ENCODE measurements at regions not wholly inside any gene's neighbourhood (a gene's known extent, or its start where the extent isn't known, plus 50 kb on each side); places are given as distances from the start of the nearest gene placed in this dataset.

DNA sequence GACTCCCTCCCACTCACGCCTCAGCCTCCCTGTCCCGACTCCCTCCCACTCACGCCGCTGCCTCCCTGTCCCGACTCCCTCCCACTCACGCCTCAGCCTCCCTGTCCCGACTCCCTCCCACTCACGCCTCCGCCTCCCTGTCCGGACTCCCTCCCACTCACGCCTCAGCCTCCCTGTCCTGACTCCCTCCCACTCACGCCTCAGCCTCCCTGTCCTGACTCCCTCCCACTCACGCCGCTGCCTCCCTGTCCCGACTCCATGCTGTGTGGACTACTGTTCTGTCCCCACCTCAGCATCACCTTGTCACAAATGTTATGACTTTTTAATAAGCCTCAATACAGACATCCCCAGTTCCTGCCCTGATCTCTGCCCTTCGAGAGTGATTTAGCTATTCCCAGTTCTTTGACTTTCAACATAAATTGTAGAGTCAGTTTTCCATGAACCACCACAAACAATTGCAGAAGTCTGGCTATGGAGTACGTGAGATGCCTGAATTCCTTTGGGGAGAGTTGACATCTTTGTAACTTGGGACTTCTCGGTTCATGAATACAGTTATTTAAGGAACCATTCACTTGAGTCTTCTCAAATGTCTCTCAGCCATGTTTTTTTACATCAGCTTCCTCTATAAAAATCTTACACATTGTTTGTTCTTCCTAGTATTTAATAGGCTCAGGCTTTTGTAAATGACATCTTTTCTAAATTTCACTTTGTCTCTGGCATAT lies 71.9 kb downstream of the FOXL3 start:
- H3K27ac Mint-ChIP-seq: no peak overlapping the region
- DNase-seq (ENCODE audit: low spot score in 2 of 2) (no peak), ATAC-seq (ENCODE audit: low read depth) (no peak)
- peaks cover 4% of the 10 kb centered on the region for H3K36me3 Mint-ChIP-seq
- peak overlapping the region; percentile 65 for H3K4me3 Mint-ChIP-seq
- H3K27me3 Mint-ChIP-seq: peaks cover 43% of the 10 kb centered on the region
- H3K9me3 Mint-ChIP-seq: peaks cover 5% of the 10 kb centered on the region
- peaks cover 26% of the 10 kb centered on the region for H3K4me1 Mint-ChIP-seq

DNA sequence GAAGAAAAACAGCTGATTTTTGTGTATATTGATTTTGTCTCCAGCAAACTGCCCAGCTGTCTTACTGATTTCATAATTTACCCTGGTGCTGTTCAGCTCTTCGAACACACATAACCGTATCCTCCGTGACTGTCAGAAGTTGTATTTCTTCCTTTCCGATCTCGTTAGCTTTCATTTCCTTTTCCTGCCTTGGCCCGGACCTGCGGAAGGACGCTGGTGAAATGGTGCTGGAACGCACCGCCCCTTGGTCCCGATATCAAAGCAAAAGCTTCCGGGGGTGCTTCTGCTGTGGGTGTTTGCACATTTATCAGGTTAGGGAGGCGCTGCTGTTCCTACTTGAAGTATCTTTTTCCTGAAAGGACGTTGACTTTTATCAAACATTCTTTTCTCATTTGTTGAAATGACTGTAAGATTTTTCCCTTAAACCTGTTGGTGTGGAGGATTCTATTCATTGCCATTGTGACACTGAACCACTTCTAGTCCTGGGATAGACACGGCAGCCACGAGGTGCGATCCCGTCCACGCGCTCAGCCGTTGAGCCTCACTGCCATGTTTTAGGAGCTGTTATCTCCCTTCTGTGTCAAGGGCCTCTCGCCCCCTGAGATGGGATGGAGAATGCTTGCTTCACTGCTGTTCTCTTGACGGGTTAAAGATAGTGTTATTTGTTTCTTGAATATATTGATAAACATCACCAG lies 72.6 kb downstream of the FOXL3 start:
- DNase-seq (ENCODE audit: low spot score in 2 of 2): no peak
- H3K9me3 Mint-ChIP-seq: peaks cover 5% of the 10 kb centered on the region
- H3K4me1 Mint-ChIP-seq: peaks cover 28% of the 10 kb centered on the region
- no peak overlapping the region for H3K27ac Mint-ChIP-seq
- H3K4me3 Mint-ChIP-seq: peak overlapping the region; percentile 65
- H3K27me3 Mint-ChIP-seq: peaks cover 47% of the 10 kb centered on the region
- ATAC-seq (ENCODE audit: low read depth): no peak
- peaks cover 4% of the 10 kb centered on the region for H3K36me3 Mint-ChIP-seq

DNA sequence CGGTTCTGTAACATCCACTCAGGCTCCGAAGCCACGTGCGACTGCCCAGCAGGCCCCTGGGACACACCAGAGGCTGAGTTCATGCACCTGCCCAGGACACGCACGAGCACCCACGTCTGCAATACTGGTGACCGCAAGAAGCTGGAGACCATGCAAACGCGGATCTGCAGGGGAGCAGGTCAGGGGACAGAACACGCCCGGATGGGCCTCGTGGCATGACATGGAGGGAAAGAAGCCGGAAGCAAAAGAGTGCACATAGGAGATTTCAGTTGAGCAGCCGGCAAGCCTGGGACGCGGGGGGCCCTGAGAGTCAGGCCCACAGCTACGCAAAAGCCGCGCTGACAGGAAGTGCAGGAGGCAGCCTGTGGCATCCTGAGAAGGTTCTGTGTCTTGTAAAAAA lies 73.7 kb downstream of the FOXL3 start:
- Mint-ChIP-seq H3K4me1 (peaks cover 28% of the 10 kb centered on the region), H3K36me3 (peaks cover 4% of the 10 kb centered on the region), H3K27me3 (peaks cover 45% of the 10 kb centered on the region), H3K4me3 (peak overlapping the region; percentile 1), H3K9me3 (peaks cover 5% of the 10 kb centered on the region), H3K27ac (no peak overlapping the region)
- DNase-seq (ENCODE audit: low spot score in 2 of 2) (no peak), ATAC-seq (ENCODE audit: low read depth) (no peak)

DNA sequence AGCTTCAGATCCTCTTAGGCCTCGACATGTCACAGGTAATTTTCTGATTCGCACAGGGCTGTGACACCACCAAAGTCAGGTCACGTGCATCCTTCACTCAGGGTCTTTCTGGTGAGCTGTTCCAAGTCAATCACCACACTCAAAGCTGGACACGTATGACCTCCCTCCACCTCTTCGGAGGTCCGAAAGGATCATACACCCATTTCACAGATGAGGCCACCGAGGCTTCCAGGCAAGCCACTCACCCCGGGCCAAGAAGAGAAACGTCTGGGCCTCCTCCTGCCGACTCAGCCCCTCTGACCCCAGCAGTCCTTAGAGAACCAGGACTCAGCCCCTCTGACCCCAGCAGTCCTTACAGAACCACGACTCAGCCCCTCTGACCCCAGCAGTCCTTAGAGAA lies 74.6 kb downstream of the FOXL3 start:
- Mint-ChIP-seq H3K27ac (no peak overlapping the region), H3K36me3 (peaks cover 4% of the 10 kb centered on the region), H3K4me3 (no peak overlapping the region), H3K4me1 (peaks cover 28% of the 10 kb centered on the region), H3K9me3 (peaks cover 5% of the 10 kb centered on the region), H3K27me3 (peaks cover 44% of the 10 kb centered on the region)
- ATAC-seq (ENCODE audit: low read depth): no peak
- no peak for DNase-seq (ENCODE audit: low spot score in 2 of 2)

DNA sequence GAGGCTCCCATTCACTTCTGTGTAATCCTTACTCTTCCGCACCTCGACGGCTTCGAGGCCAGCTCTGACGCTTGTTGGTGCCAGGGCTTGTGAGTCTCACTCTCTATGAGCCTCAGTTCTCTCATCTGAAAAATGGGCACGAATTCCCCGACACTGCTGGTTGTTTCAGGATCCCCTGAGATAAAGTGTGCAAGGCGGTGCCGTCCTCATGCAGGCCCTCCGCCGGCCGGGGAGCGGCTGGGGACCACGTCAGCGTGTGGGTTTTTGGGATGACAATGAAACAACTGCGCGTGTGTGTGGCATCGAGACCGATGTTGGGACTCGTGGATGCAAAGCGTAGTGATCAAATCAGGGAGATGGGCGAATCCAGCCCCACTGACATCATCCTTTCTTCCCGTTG lies 75.6 kb downstream of the FOXL3 start:
- no peak overlapping the region for H3K4me3 Mint-ChIP-seq
- H3K27ac Mint-ChIP-seq: no peak overlapping the region
- H3K27me3 Mint-ChIP-seq: peaks cover 42% of the 10 kb centered on the region
- no peak for ATAC-seq (ENCODE audit: low read depth)
- H3K36me3 Mint-ChIP-seq: peaks cover 4% of the 10 kb centered on the region
- H3K9me3 Mint-ChIP-seq: peaks cover 5% of the 10 kb centered on the region
- peaks cover 28% of the 10 kb centered on the region for H3K4me1 Mint-ChIP-seq
- no peak for DNase-seq (ENCODE audit: low spot score in 2 of 2)

DNA sequence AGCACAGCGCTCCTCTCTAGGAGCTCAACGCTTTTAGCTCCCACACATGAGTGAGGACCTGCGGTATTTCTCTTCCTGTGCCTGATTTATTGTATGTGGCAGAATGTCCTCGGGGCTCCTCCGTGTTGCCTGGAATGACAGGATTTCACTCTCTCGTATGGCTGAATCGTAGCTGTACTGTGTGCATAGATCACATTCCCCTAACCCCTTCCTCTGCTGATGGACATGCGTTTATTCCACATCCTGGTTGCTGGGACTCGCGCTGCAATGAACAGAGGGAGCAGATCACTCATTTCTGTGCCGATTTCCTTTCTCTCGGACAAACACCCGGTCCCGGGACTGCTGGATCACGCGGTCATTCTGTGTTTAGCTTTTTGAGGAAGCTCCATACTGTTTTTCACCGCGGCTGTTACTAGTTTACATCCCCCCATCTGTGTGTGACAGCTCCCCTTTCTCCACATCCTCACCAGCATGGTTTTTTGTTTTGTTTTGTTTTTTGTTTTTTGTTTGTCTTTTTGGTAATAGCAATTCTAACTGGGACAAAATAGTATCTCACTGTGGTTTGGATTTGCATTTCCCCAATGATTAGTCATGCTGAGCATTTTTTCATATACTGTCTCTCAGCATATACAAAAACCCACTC lies 76.3 kb downstream of the FOXL3 start:
- H3K9me3 Mint-ChIP-seq: peaks cover 5% of the 10 kb centered on the region
- H3K4me3 Mint-ChIP-seq: peak overlapping the region; percentile 8
- no peak overlapping the region for H3K27ac Mint-ChIP-seq
- ATAC-seq (ENCODE audit: low read depth) (no peak), DNase-seq (ENCODE audit: low spot score in 2 of 2) (no peak)
- peaks cover 28% of the 10 kb centered on the region for H3K4me1 Mint-ChIP-seq
- peaks cover 42% of the 10 kb centered on the region for H3K27me3 Mint-ChIP-seq
- peaks cover 4% of the 10 kb centered on the region for H3K36me3 Mint-ChIP-seq

DNA sequence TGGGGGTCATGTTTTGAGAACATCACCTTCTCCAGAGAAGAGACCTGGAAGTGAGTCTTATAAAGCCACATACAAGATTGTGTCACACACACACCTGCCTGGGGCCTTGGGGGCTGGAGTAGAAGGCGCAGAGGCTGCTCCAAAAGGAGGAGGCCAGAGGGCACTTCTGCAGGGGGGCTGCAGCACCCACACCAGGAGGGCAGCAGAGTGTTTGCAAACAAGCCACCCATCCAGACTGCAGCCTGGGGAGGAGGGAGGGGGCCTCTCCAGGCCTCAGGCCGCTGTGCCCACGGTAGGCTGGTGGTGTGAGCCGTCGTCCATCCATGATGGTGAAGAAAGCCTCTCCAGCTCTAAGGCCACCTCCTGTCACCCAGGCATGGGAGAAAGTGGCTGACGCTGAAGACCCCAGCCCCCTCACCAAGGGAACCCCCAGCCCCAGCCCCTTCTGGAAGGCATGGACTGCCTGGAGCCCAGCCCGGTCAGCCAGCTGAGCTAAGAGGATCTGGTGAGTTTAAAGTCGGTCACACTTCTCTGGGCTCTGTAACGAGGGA lies 77.5 kb downstream of the FOXL3 start:
- ATAC-seq (ENCODE audit: low read depth) (no peak), DNase-seq (ENCODE audit: low spot score in 2 of 2) (no peak)
- Mint-ChIP-seq H3K4me1 (peaks cover 21% of the 10 kb centered on the region), H3K27ac (no peak overlapping the region), H3K27me3 (peaks cover 36% of the 10 kb centered on the region), H3K4me3 (no peak overlapping the region), H3K36me3 (no peaks in the 10 kb centered on the region), H3K9me3 (peaks cover under 1% of the 10 kb centered on the region)

DNA sequence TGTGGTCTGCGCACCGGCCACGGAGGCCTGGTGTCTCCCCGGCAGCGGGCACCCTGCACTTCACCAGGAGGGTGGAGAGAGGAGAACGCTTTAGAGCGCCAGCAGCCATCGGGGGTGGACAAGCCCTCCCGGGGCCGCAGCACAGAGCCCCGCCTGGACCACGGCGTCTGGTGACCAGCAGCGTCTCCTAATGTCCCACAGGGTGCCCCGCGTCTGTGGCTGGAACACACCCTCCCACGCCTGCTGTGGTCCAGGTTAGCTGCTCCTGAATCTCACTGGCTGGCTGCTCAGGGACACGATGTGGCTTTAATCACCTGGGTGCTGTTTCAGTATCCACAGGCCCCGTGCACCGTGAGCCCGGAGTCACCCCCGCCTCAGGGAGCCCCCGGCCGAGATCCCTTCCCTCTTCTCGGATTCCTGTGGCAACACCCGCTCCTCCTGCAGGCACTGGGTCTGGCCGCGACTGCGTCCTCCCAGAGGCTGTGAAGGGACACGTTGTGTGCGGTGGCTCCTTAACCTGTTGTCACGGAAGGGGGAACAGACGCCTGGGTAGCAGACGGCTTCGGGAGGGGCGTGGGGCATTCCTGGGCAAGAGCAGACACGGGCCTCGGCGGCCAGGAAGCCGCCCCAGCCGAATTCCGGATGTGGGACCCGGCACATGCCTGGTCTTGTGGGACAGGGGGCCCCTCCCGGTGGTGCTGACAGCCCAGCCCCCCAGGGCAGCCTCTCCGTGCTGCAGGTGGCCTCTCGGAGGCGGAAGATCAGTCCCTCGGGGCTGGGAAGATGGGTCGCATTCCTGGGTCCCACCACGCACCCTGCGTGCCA lies 78.9 kb downstream of the FOXL3 start:
- H3K4me1 Mint-ChIP-seq: peaks cover 14% of the 10 kb centered on the region
- DNase-seq (ENCODE audit: low spot score in 2 of 2) (no peak), ATAC-seq (ENCODE audit: low read depth) (no peak)
- no peak overlapping the region for H3K4me3 Mint-ChIP-seq
- H3K36me3 Mint-ChIP-seq: no peaks in the 10 kb centered on the region
- no peaks in the 10 kb centered on the region for H3K9me3 Mint-ChIP-seq
- peaks cover 27% of the 10 kb centered on the region for H3K27me3 Mint-ChIP-seq
- no peak overlapping the region for H3K27ac Mint-ChIP-seq

DNA sequence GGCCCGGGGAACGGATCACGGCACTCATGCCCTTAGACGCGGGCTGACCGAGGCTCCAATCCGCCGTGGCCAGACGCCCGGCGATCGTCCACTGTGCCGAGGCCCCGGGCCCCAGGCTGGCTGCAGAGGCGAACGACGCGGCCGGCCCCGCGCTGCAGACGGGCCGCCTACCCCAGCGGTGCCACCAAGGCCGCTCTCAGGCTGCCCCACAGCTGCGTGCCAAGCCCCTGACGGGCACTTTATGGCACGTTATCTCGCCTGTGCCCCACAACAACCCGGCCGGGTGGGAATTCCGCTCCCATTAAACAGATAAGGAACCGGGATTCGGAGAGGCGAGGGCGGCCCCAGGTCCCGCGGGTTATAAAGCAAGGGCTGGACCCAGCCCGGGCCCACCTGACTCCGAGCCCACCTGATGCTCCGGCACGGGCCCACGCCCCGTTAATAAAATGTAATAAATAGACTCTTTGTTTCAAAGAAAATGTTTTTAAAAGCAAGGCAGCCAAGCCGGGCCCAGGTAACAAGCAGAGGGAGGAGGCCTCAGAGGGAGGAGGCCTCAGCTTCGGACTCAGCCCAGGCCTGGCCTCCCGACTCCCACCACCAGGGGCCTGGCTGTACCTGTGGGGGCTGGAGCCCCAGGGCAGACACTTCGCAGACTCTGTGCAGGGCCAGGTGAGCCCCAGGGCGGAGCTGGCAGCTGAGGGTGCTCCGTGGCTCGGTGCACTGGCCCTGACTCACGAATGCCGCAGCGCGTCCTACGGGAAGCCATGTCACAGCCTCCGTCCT lies 79.7 kb downstream of the FOXL3 start:
- Mint-ChIP-seq H3K36me3 (no peaks in the 10 kb centered on the region), H3K4me1 (peaks cover 14% of the 10 kb centered on the region), H3K27ac (no peak overlapping the region), H3K27me3 (peaks cover 22% of the 10 kb centered on the region), H3K9me3 (no peaks in the 10 kb centered on the region), H3K4me3 (no peak overlapping the region)
- ATAC-seq (ENCODE audit: low read depth) (no peak), DNase-seq (ENCODE audit: low spot score in 2 of 2) (no peak)

DNA sequence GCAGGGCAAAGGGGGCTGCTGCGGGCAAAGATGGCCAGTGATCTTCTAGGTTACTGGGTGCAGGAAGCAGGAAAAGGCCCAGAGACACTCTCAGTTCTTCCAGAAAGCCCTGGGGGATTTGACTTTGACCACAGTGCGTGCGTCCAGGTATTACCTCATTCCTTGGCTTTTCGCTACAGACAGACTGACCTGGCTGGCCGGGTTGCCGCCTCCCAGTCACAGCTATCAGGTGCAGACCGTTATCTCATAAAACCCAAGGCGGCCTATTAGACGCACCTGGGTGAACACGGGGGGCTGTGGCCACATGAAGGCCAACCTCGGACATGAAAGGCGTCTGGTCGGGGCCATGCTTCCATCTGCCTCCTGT lies 80.3 kb downstream of the FOXL3 start:
- Mint-ChIP-seq H3K4me3 (no peak overlapping the region), H3K36me3 (no peaks in the 10 kb centered on the region), H3K4me1 (peaks cover 14% of the 10 kb centered on the region), H3K27me3 (peaks cover 20% of the 10 kb centered on the region), H3K27ac (no peak overlapping the region), H3K9me3 (no peaks in the 10 kb centered on the region)
- DNase-seq (ENCODE audit: low spot score in 2 of 2) (no peak), ATAC-seq (ENCODE audit: low read depth) (no peak)

DNA sequence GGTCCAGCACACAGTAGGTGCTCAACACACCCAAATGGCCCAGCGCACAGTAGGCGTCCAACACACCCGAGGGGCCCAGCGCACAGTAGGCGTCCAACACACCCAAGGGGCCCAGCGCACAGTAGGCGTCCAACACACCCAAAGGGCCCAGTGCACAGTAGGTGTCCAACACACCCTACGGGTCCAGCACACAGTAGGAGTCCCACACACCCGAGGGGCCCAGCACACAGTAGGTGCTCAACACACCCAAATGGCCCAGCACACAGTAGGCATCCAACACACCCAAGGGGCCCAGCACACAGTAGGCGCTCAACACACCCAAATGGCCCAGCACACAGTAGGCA lies 80.8 kb downstream of the FOXL3 start:
- ATAC-seq (ENCODE audit: low read depth): no peak
- H3K36me3 Mint-ChIP-seq: no peaks in the 10 kb centered on the region
- H3K9me3 Mint-ChIP-seq: no peaks in the 10 kb centered on the region
- H3K4me1 Mint-ChIP-seq: peaks cover 11% of the 10 kb centered on the region
- H3K27ac Mint-ChIP-seq: no peak overlapping the region
- DNase-seq (ENCODE audit: low spot score in 2 of 2): no peak
- no peak overlapping the region for H3K4me3 Mint-ChIP-seq
- peaks cover 14% of the 10 kb centered on the region for H3K27me3 Mint-ChIP-seq

DNA sequence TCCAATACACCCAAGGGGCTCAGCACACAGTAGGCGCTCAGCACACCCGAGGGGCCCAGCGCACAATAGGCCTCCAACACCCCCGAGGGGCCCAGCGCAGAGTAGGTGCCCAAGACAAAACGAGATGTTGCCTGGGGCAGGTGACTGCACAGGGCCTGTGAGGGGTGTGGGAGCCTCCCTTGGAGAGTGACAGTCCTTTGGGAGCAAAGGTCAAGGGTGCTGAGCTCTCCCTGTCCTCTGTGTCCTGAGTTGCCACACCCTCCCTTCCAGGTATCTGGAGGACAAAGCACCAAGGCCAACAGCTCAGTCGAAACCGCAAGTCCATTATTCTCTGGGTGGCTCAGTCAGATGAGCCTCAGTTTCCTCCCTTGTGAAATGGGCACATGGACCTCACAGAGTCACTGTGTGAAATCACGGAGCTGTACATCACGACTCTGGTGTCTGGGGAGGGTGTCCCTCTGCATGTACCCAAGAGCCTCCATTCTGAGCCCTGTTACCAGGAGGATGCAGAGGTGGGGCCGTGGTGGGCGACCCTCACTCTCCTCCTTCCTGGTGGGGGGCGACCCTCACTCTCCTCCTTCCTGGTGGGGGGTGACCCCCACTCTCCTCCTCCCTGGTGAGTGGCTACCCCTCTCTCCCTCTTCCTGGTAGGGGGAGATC lies 81.3 kb downstream of the FOXL3 start:
- Mint-ChIP-seq H3K27me3 (peaks cover 10% of the 10 kb centered on the region), H3K4me3 (no peak overlapping the region), H3K36me3 (no peaks in the 10 kb centered on the region), H3K27ac (no peak overlapping the region), H3K9me3 (no peaks in the 10 kb centered on the region), H3K4me1 (peaks cover 8% of the 10 kb centered on the region)
- no peak for ATAC-seq (ENCODE audit: low read depth)
- no peak for DNase-seq (ENCODE audit: low spot score in 2 of 2)

Measured in memory B cell (primary cell).